ENCODE measurements at regions not wholly inside any gene's neighbourhood (a gene's known extent, or its start where the extent isn't known, plus 50 kb on each side); places are given as distances from the start of the nearest gene placed in this dataset.

DNA sequence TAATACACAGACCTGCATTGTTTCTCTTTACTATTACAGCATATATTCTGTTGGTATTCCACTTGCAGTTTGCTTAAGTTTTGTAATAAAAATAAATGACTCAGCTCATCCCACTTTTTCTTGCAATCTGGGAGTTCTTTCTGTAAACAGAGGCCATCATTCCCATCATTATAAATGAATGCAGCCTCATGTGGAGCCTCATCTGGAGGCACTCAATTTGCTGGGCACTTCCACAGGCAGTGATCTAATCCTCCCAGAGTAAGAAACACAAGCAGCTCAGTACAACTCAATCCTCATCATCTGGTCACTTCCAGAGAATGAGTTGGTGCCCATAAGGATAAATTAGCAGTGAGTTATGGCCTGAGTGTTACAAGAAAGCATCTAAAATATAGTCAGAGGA, 2801.9 kb downstream of the PCDH9 start:
- TF ChIP-seq CTCF (IDR thresholded peaks at IDR 0.05; ENCODE audit: insufficient read depth, low read length, poor library complexity, severe bottlenecking), result no peak
- no peak for TF ChIP-seq EZH2phosphoT487 (conservative IDR thresholded peaks at IDR 0.05; ENCODE audit: low read length)
- H2AFZ ChIP-seq (ENCODE audit: low read depth, low read length, severe bottlenecking), result no peak overlapping the region

DNA sequence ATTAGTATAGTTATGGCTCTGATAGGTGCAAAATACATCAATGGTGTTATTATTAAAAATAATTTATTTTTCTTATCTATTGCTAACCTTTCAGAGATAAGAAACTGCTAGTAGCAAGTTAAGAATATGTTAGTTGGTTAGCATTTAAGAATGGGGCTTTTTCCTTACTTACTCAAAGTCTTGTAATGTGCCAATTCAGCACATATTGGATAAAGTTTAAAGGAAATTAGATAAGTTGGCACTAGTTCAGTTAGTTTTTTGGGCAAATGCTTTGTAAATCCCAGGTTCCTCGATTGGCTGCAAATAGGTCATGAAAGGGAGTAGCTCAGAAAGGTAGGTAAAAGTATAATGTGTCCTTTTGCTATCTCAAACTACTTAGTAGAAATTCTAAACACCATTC, 2806.7 kb downstream of the PCDH9 start:
- Histone ChIP-seq H3K27me3 (ENCODE audit: low read length) (no peaks in the 10 kb centered on the region), H3K9ac (ENCODE audit: low read length) (no peak overlapping the region), H3F3A (ENCODE audit: insufficient read depth) (no peaks in the 10 kb centered on the region), H3K4me3 (ENCODE audit: insufficient read depth, low read length, poor library complexity, severe bottlenecking) (no peak overlapping the region), H3K79me2 (ENCODE audit: insufficient read depth, low read length) (no peaks in the 10 kb centered on the region), H4K20me1 (ENCODE audit: low read depth, low read length) (no peaks in the 10 kb centered on the region), H3K4me2 (ENCODE audit: low read depth, low read length, poor library complexity, severe bottlenecking) (no peak overlapping the region), H3K9me2 (replicated peaks; ENCODE audit: insufficient read depth, low read length) (no peaks in the 10 kb centered on the region), H2AFZ (ENCODE audit: low read depth, low read length, severe bottlenecking) (no peak overlapping the region), H3K9me3 (ENCODE audit: insufficient read depth, low read length) (no peaks in the 10 kb centered on the region), H3K27ac (ENCODE audit: low read depth, low read length) (no peak overlapping the region), H3K36me3 (ENCODE audit: low read length) (0 out of 2 replicates have a peak, but pooled peaks cover 2% of the 10 kb centered on the region)
- TF ChIP-seq EZH2phosphoT487 (conservative IDR thresholded peaks at IDR 0.05; ENCODE audit: low read length) (no peak), CTCF (IDR thresholded peaks at IDR 0.05; ENCODE audit: insufficient read depth, low read length, poor library complexity, severe bottlenecking) (no peak)

More for the DNA sequence above, 2801.9 kb downstream of the PCDH9 start:
- no peaks in the 10 kb centered on the region for H4K20me1 ChIP-seq (ENCODE audit: low read depth, low read length)
- no peak overlapping the region for H3K4me2 ChIP-seq (ENCODE audit: low read depth, low read length, poor library complexity, severe bottlenecking)
- H3K36me3 ChIP-seq (ENCODE audit: low read length), result no peaks in the 10 kb centered on the region
- no peaks in the 10 kb centered on the region for H3K27me3 ChIP-seq (ENCODE audit: low read length)
- no peaks in the 10 kb centered on the region for H3F3A ChIP-seq (ENCODE audit: insufficient read depth)
- no peak overlapping the region for H3K4me3 ChIP-seq (ENCODE audit: insufficient read depth, low read length, poor library complexity, severe bottlenecking)
- no peaks in the 10 kb centered on the region for H3K9me3 ChIP-seq (ENCODE audit: insufficient read depth, low read length)
- H3K79me2 ChIP-seq (ENCODE audit: insufficient read depth, low read length), result no peaks in the 10 kb centered on the region
- H3K9ac ChIP-seq (ENCODE audit: low read length), result no peak overlapping the region
- no peak overlapping the region for H3K27ac ChIP-seq (ENCODE audit: low read depth, low read length)
- no peaks in the 10 kb centered on the region for H3K9me2 ChIP-seq (replicated peaks; ENCODE audit: insufficient read depth, low read length)

- no peak overlapping the region for H3K4me3 ChIP-seq (ENCODE audit: insufficient read depth, low read length, poor library complexity, severe bottlenecking)
- H3K79me2 ChIP-seq (ENCODE audit: insufficient read depth, low read length), result no peaks in the 10 kb centered on the region
- no peaks in the 10 kb centered on the region; the same call in 1 of the 2 replicates for H3F3A ChIP-seq (ENCODE audit: insufficient read depth)
- no peak overlapping the region for H3K9ac ChIP-seq (ENCODE audit: low read length)
- no peaks in the 10 kb centered on the region for H3K27me3 ChIP-seq (ENCODE audit: low read length)
- 0 out of 2 replicates have a peak, but pooled peaks cover 2% of the 10 kb centered on the region for H3K36me3 ChIP-seq (ENCODE audit: low read length)
- no peaks in the 10 kb centered on the region for H3K9me2 ChIP-seq (replicated peaks; ENCODE audit: insufficient read depth, low read length)
- H4K20me1 ChIP-seq (ENCODE audit: low read depth, low read length), result no peaks in the 10 kb centered on the region
- no peak overlapping the region for H3K4me2 ChIP-seq (ENCODE audit: low read depth, low read length, poor library complexity, severe bottlenecking)
- no peaks in the 10 kb centered on the region for H3K9me3 ChIP-seq (ENCODE audit: insufficient read depth, low read length)
- no peak overlapping the region for H3K27ac ChIP-seq (ENCODE audit: low read depth, low read length)
- H2AFZ ChIP-seq (ENCODE audit: low read depth, low read length, severe bottlenecking), result no peak overlapping the region
- TF ChIP-seq CTCF (IDR thresholded peaks at IDR 0.05; ENCODE audit: insufficient read depth, low read length, poor library complexity, severe bottlenecking), result no peak
- no peak for TF ChIP-seq EZH2phosphoT487 (conservative IDR thresholded peaks at IDR 0.05; ENCODE audit: low read length)
These were observed 2810.0 kb downstream of the PCDH9 start for GRCh38 chr13:64420181-64420580.

Data from SU-DHL-6 (cell line).